HG03095 (cell line): ENCODE measurements at regions not wholly inside any gene's neighbourhood (a gene's known extent, or its start where the extent isn't known, plus 50 kb on each side); places are given as distances from the start of the nearest gene placed in this dataset.
"Not testable (repeated sequence)": the region's sequence is repeated elsewhere in the genome, so short reads cannot be mapped to it uniquely, and the experiment has no call there.

Experiments
- ATAC-seq: cut with Tn5 transposase; IDR thresholded peaks from one replicate; pipeline ENCODE4 v1.9.1; 2021; ENCODE audit warnings: moderate library complexity; ENCODE audit not compliant: unreplicated experiment

DNA sequence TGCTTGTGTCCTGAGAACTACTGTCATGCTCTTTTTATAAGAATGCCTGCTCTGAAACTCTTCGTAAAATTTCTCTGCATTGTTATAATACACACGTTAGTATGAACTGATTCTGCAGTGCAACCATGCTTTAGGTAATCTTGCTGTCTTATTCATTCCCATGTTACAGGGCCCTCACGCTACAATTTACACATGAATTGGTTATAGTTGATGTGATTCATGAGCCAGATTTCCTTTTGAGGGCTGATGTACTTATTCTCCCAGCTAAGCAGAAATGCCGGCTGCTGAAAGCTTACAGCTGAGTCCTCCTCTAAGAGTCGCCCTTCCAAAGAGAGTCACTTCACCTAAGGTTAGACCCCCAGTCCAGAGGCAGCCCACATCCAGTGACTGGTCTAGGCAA lies 233.5 kb upstream of the PCSK5 start:
- no peak for ATAC-seq

DNA sequence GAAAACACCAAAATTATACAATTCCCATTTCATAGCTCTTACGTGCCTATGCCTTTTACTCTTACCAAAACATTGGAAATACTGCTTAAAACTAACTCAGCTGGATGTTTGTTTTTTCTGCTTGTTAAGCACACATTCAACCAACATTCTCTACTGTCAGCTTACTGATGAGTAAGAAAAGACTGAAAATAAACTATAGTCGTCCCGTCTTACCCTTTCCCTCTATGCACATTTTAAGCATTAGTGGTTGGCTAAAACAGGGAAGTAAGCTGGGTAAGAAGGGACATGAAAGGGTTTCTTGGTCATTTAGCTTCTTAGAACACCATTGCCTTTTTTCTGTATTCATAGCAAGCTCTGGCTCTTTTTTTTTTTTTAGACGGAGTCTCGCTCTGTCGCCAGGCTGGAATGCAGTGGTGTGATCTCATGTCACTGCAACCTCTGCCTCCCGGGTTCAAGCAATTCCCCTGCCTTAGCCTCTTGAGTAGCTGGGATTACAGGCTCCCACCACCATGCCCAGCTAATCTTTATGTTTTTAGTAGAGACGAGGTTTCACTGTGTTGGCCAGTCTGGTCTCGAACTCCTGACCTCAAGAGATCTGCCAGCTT lies 232.1 kb upstream of the PCSK5 start:
- no peak for ATAC-seq

DNA sequence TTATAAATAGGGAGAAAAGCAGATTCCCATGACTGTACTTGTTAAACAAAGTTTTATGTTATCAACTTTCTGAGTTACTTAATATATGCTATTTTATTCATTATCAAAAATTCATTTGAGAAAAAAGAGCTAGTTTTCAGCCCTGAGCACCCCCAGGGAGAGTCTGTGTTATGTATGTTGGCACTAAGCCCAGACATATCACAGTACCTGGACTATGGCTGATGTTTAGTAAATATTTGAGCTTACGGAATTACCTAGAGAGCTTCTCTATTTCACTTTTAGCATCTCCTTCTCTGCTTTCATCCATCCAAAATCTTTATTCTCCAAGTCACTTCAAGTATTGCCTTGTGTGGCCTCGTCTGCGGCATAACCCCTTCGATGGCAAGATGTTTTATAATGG lies 225.9 kb upstream of the PCSK5 start:
- no peak for ATAC-seq

DNA sequence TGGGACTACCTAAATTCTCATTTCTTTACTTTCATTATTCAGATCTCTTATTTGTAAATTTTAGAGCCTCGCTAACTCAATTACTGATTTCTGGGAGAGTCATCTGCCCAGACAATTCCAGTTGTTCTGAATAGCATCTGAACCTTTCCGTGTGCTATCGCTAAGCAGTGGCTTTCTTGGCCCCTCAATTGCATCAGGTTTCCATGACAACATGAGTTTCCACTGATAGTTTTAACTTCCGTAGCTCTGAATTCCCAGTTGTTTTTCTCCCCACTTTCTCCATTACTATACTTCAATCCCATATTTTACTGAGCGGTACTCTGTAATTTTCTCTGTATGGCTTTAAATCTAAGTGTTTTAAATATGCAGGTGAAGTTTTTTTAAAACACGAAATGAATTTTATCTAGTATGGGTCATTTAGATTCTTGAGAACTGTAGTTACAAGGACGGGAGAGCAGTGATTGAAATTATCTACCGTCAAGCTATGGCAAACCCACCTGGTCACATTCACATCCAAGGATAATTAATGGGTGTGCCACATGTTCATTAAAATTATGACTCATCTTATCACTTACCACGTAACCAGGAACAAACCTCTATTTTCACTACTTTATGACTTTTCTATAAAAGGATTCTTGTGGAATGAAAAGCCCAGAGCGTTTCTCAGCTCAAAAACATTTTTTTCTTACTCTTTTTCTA lies 223.5 kb upstream of the PCSK5 start:
- ATAC-seq, result no peak

- ATAC-seq, result no peak
Measured at GRCh38 chr9:75669721-75670120, 220.8 kb upstream of the PCSK5 start.

DNA sequence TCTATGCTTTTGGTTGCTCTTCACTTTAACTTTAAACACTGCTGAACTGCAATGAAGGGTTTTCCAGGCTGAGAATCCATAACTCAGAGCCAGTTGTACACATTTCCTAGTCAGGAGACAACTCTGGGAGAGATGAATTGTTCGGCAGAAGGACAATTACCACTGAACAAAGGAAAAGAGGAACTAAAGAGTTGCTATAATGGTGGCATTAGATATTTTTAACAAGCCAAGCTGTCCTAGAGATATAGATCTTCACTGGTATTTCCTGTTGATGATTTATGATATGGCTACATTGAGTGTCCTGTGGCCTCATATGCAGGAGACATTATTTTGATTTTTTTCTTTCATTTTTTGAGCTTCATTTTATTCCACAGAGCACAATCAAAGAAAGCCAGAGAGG lies 219.1 kb upstream of the PCSK5 start:
- ATAC-seq, result no peak

DNA sequence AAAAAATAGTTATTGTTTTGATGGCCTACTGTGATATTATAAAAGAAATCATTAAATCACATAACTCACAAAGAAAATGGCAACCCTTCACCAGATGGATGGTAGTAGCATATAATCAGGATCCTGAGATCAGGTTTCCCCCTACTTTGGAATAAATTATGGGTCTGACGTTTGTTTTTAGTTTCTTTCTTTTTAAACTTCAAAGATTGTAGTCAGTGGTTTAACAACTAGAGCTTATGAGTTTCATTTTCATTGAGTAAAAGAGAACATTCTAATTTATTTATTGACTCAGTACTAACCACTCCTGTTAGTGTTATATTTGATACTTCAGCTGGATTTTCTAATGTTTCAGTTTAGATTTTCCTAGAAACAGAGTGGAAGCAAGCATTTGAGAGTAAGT lies 218.0 kb upstream of the PCSK5 start:
- no peak for ATAC-seq

GRCh38 chr9:75683591-75683990 lies 206.9 kb upstream of the PCSK5 start:
- ATAC-seq, result no peak

GRCh38 chr9:75685062-75685461 lies 205.4 kb upstream of the PCSK5 start:
- no peak for ATAC-seq

GRCh38 chr9:75687359-75687953 lies 203.0 kb upstream of the PCSK5 start:
- no peak for ATAC-seq

DNA sequence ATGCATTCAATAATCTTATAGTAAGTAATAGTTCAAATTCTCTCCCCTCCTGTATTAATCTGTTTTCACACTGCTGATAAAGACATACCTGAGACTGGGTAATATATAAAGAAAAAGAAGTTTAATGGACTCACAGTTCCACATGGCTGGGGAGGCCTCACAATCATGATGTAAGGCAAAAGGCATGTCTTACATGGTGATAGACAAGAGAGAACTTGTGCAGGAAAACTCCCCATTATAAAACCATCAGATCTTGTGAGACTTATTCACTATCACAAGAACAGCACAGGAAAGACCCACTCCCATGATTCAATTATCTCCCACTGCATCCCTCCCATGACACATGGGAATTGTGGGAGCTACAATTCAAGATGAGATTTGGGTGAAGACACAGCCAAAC lies 199.9 kb upstream of the PCSK5 start:
- not testable (repeated sequence) for ATAC-seq

DNA sequence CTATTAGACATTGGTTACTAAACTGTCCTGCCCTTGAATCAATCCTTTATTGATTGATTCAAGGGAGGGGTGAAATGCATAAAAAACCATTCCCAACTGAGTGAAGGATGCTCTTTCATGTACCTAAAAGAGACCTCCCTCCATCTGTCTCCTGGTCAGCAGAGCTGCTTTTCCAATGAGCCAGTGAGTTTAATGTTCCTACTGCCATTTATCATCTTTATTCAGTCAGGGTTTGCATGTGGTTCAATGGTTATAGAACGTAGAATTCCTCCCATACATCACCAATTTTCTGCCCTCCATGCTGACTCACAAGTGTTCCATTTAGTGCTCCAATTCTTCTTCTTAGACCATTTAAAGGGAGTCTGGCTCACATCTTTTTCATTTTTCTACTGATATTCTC lies 199.1 kb upstream of the PCSK5 start:
- ATAC-seq, result no peak

DNA sequence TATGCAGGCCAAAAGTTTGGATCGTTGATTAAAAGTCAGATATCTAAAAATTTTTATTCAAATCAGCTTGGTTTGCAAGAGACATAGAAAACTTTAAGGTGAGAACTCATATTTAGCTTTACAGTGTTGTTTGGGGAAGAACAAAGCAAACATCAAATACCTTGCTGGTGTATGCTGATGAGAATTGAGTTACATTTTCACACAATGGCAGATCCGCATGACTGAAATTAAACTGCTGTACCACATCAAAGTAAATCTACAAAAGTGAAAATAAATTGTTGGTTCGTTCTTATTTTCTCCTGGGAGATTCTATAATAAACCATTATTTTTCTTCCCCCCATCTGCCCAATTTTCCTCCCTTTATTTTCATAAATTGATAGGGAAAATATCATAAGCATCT lies 198.2 kb upstream of the PCSK5 start:
- ATAC-seq, result no peak

- no peak for ATAC-seq
Measured at GRCh38 chr9:75695921-75696320, 194.6 kb upstream of the PCSK5 start.

GRCh38 chr9:75699017-75699416 lies 191.5 kb upstream of the PCSK5 start:
- ATAC-seq, result no peak

GRCh38 chr9:75699625-75700251 lies 190.7 kb upstream of the PCSK5 start:
- ATAC-seq, result no peak

DNA sequence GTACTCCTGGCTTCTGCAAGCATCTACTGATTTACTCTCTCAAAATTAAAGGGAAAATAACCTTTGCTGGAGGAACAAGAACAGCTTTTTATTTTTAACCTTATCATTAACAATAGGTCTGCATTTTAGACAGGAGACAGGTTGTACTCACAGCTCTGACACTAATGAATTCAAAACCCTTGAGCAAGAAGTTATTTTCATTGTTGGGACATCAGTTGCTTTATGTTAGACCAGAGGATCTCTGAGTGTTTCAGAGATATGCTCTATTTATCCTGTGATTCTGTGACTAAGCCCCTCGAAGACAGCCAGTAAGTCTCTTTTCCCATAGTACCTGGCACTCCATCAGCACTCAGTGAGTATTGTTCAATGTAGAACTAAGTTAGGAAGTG lies 190.2 kb upstream of the PCSK5 start:
- no peak for ATAC-seq

DNA sequence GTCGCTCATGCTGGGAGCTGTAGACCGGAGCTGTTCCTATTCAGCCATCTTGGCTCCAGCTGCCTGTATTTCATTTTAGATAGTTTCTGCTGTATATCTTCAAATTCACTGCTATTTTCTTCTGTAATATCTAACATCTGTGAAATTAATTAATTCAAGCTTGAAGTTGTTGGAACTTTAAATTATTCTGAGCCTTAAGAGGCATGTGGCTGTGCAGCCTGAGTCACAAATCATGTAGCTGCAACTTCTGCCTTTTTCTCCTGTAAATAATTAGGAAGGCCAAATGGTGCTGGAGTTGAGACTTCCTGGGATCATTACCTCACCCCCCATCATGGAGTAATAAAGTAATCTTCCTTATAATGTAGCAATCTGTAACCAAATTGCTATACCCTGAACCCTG lies 183.3 kb upstream of the PCSK5 start:
- no peak for ATAC-seq

GRCh38 chr9:75709698-75710097 lies 180.8 kb upstream of the PCSK5 start:
- no peak for ATAC-seq

- ATAC-seq, result no peak
Measured at GRCh38 chr9:75712700-75713099, 177.8 kb upstream of the PCSK5 start.

GRCh38 chr9:75713335-75713734 lies 177.1 kb upstream of the PCSK5 start:
- ATAC-seq, result no peak

DNA sequence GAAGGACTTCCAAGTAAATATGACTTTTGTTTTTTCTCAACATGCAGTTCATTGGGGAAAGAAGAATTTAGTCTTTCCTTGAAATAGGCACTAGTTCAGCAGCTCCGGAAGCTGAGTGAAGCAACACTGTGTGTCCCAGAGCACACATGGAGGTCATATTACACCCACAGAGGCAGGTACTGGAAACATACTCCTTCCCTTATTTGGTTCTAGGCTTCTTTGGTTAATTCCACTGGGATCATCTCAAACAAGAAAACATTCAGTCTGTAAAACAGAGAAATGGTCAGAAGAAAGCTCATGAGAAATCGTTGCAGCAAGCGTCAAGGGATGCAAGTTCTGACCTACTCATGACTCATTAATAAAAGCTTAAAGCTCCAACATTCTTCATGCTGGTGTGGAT lies 175.1 kb upstream of the PCSK5 start:
- no peak for ATAC-seq
